Endothelial cell of umbilical vein (primary cell): ENCODE measurements at regions not wholly inside any gene's neighbourhood (a gene's known extent, or its start where the extent isn't known, plus 50 kb on each side); places are given as distances from the start of the nearest gene placed in this dataset.

ENCODE experiments used
- BruUV-seq: library from RNA; stranded (reverse); fragments of 400-500 nt; replicated peaks from 2 replicates; lab custom pipeline; 2021; lab: Mats Ljungman, UMichigan
- CTCF ChIA-PET: fragments of 300-600, 350-600 bp; sonication (Branson Sonifier 250); formaldehyde crosslinking; loops from one replicate; lab custom pipeline; 2021; ENCODE audit warnings: antibody characterized with exemption, inconsistent platforms; lab: Charles Lee
- POLR2A ChIA-PET: fragments of 300-600, 350-600 bp; sonication (Branson Sonifier 250); formaldehyde crosslinking; loops from one replicate; lab custom pipeline; 2021; ENCODE audit warnings: antibody characterized with exemption, inconsistent platforms; lab: Charles Lee
- DNase-seq: peaks from one replicate; pipeline ENCODE4 v3.0.0-alpha.2; 2011; ENCODE audit warnings: low read depth, low spot score
- FAIRE-seq: peaks from 2 replicates; lab custom pipeline; 2011; peaks lifted over from hg19 to GRCh38; lab: Jason Lieb, UNC
- H2AFZ ChIP-seq: 2 replicates; pipeline ENCODE4 v1.6.0; 2012; ENCODE audit warnings: low read depth, low read length, control low read depth, inconsistent platforms
- H3K27ac ChIP-seq: 2 replicates; pipeline ENCODE4 v1.5.1; 2011; ENCODE audit warnings: low read depth, mild to moderate bottlenecking, control low read depth, low read length, moderate library complexity; ENCODE audit not compliant: insufficient read depth
- H3K27me3 ChIP-seq, 2 experiments: 2 replicates each; pipeline versions ENCODE4 v1.6.0 to v1.6.1; 2011; ENCODE audit warnings: low read length in 2 of 2, mixed read lengths in 1 of 2; ENCODE audit not compliant: control insufficient read depth in 2 of 2, insufficient read depth in 2 of 2
- H3K36me3 ChIP-seq, 2 experiments: 2 replicates in 1 of 2; 3 replicates in 1 of 2; pipeline ENCODE4 v1.5.1; 2011; ENCODE audit warnings: low read length in 2 of 2, mild to moderate bottlenecking in 1 of 2, moderate library complexity in 1 of 2; ENCODE audit not compliant: control insufficient read depth in 2 of 2, insufficient read depth in 2 of 2; ENCODE audit errors: extremely low read depth in 1 of 2
- H3K4me1 ChIP-seq: 3 replicates; pipeline ENCODE4 v1.5.1; 2011; ENCODE audit warnings: mild to moderate bottlenecking, low read length; ENCODE audit not compliant: control insufficient read depth, insufficient read depth; ENCODE audit errors: extremely low read depth
- H3K4me2 ChIP-seq: 2 replicates; pipeline ENCODE4 v1.6.1; 2011; ENCODE audit warnings: low read length, control low read depth, mixed read lengths; ENCODE audit not compliant: insufficient read depth
- H3K4me3 ChIP-seq, 3 experiments: fragments of 200-600 bp in 1 of 3; sonication (generic), shearing (Covaris generic) in 1 of 3; replicated peaks in 1 of 3; 2 replicates each; pipeline ENCODE4 v1.5.1; 2011 to 2016; ENCODE audit warnings: control low read depth in 3 of 3, low read length in 3 of 3, mild to moderate bottlenecking in 2 of 3, inconsistent platforms in 1 of 3, low read depth in 1 of 3, moderate library complexity in 1 of 3; ENCODE audit not compliant: insufficient read depth in 1 of 3
- H3K79me2 ChIP-seq: 2 replicates; pipeline ENCODE4 v1.6.0; 2012; ENCODE audit warnings: low read length, inconsistent platforms; ENCODE audit not compliant: control insufficient read depth, insufficient read depth
- H3K9ac ChIP-seq: replicated peaks from 2 replicates; pipeline ENCODE3; 2011; ENCODE audit warnings: low read length, control low read depth; ENCODE audit not compliant: insufficient read depth; ENCODE audit errors: extremely low read depth
- H3K9me1 ChIP-seq: replicated peaks from 3 replicates; pipeline ENCODE4 v1.6.0; 2011; ENCODE audit warnings: mild to moderate bottlenecking, low read length; ENCODE audit not compliant: control insufficient read depth, insufficient read depth; ENCODE audit errors: extremely low read depth
- H3K9me3 ChIP-seq: replicated peaks from 2 replicates; pipeline ENCODE4 v1.5.1; 2012; ENCODE audit warnings: low read length, inconsistent platforms; ENCODE audit not compliant: control insufficient read depth, insufficient read depth
- H4K20me1 ChIP-seq: replicated peaks from 2 replicates; pipeline ENCODE3; 2011; ENCODE audit warnings: mild to moderate bottlenecking, low read length; ENCODE audit not compliant: control insufficient read depth, insufficient read depth; ENCODE audit errors: extremely low read depth
- CTCF ChIP-seq, 2 donors: IDR thresholded peaks; 1 replicate in 1 of 2; 2 replicates in 1 of 2; pipeline ENCODE4 v1.5.1; 2011; ENCODE audit warnings: low read length in 2 of 2, mild to moderate bottlenecking in 2 of 2, moderate library complexity in 2 of 2, control low read depth in 1 of 2, inconsistent platforms in 1 of 2, low read depth in 1 of 2; ENCODE audit not compliant: insufficient read depth in 1 of 2; ENCODE audit errors: extremely low read depth in 1 of 2
- EZH2 ChIP-seq: IDR thresholded peaks from 2 replicates; pipeline ENCODE4 v1.6.1; 2012; ENCODE audit warnings: borderline replicate concordance, low read depth, mild to moderate bottlenecking, moderate library complexity, low read length, inconsistent platforms; ENCODE audit not compliant: severe bottlenecking
- FOS ChIP-seq: IDR thresholded peaks from 2 replicates; pipeline ENCODE4 v1.6.1; 2011; ENCODE audit warnings: mild to moderate bottlenecking, low read length, moderate library complexity, borderline replicate concordance; ENCODE audit not compliant: insufficient read depth
- GATA2 ChIP-seq: IDR thresholded peaks from 2 replicates; pipeline ENCODE4 v1.7.0; 2011; ENCODE audit warnings: low read depth, mild to moderate bottlenecking, moderate library complexity, mixed read lengths, low read length; ENCODE audit not compliant: insufficient read length, insufficient read depth
- MAX ChIP-seq: IDR thresholded peaks from 2 replicates; pipeline ENCODE4 v1.6.1; 2011; ENCODE audit not compliant: insufficient read depth, insufficient read length
- MYC ChIP-seq: IDR thresholded peaks from one replicate; pipeline ENCODE4 v1.6.1; 2011; ENCODE audit warnings: mild to moderate bottlenecking, low read depth, low read length
- POLR2A ChIP-seq: IDR thresholded peaks from 2 replicates; pipeline ENCODE4 v1.6.1; 2012; ENCODE audit warnings: low read depth, mild to moderate bottlenecking, control low read depth, low read length
- POLR2AphosphoS5 ChIP-seq: IDR thresholded peaks from 2 replicates; pipeline ENCODE4 v1.6.1; 2012; ENCODE audit warnings: low read depth, mild to moderate bottlenecking, control low read depth, low read length, moderate library complexity; ENCODE audit not compliant: insufficient read depth
- dilution Hi-C: fragments of 300-500 bp; cut with MboI; formaldehyde crosslinking; loops from one replicate; pipeline ENCODE4 v1.15.0; 2019; ENCODE audit warnings: low sequenced_read_pairs; ENCODE audit not compliant: extremely low pct_ligation_motif_present
- intact Hi-C: fragments of 100-400 bp; cut with micrococcal nuclease; formaldehyde crosslinking; loops from one replicate; pipeline ENCODE4 v1.10.0; 2022

- Histone ChIP-seq H3K4me2 (no peak overlapping the region), H3K4me3 (no peak overlapping the region), H3K79me2 (no peaks in the 10 kb centered on the region), H3K4me1 (no peaks in the 10 kb centered on the region), H3K9me1 (no peaks in the 10 kb centered on the region), H3K36me3 (no peaks in the 10 kb centered on the region), H3K9me3 (no peaks in the 10 kb centered on the region), H3K9ac (no peak overlapping the region), H3K27me3 (no peaks in the 10 kb centered on the region), H4K20me1 (no peaks in the 10 kb centered on the region), H3K27ac (no peak overlapping the region), H2AFZ (no peak overlapping the region)
- TF ChIP-seq FOS (no peak), GATA2 (no peak), POLR2AphosphoS5 (no peak), POLR2A (no peak), EZH2 (no peak), MAX (no peak)
- POLR2A ChIA-PET, result no interaction called here
- FAIRE-seq, result no peak
- no TSS peak for BruUV-seq
- dilution Hi-C loops (no loop called here), intact Hi-C loops (no loop called here)
- no peak for DNase-seq
- CTCF ChIA-PET, result no interaction called here
Measured at GRCh38 chr6:77072694-77073409, 390.4 kb downstream of the HTR1B start.

GRCh38 chr6:77063494-77063893 is 399.8 kb downstream of the HTR1B start:
- POLR2A ChIA-PET, result no interaction called here
- FAIRE-seq (no peak), DNase-seq (no peak)
- no peaks in the 10 kb centered on the region for H3K27me3 ChIP-seq
- intact Hi-C loops (no loop called here), dilution Hi-C loops (no loop called here)
- no TSS peak for BruUV-seq
- no peak overlapping the region for H3K9ac ChIP-seq
- no peak overlapping the region for H2AFZ ChIP-seq
- H3K4me3 ChIP-seq, result no peak overlapping the region
- CTCF ChIA-PET, result interaction anchor here (0.8 kb wide), 1 partner anchor 15 kb away, joined by 4 read pairs; no protein-coding TSS in a partner anchor
- no peaks in the 10 kb centered on the region for H3K36me3 ChIP-seq
- TF ChIP-seq CTCF (IDR thresholded peaks at IDR 0.05; ENCODE audit: extremely low read depth in 1 of 2, insufficient read depth in 1 of 2, low read depth in 1 of 2, low read length in 2 of 2) (no peak), MAX (no peak), POLR2A (no peak), POLR2AphosphoS5 (no peak), MYC (no peak), FOS (no peak), GATA2 (no peak)
- H4K20me1 ChIP-seq, result no peaks in the 10 kb centered on the region
- H3K79me2 ChIP-seq, result no peaks in the 10 kb centered on the region
- H3K9me1 ChIP-seq, result no peaks in the 10 kb centered on the region
- H3K4me1 ChIP-seq, result no peaks in the 10 kb centered on the region
- H3K4me2 ChIP-seq, result no peak overlapping the region
- no peaks in the 10 kb centered on the region for H3K9me3 ChIP-seq
- H3K27ac ChIP-seq, result no peak overlapping the region
